ENCODE measurements at regions not wholly inside any gene's neighbourhood (a gene's known extent, or its start where the extent isn't known, plus 50 kb on each side); places are given as distances from the start of the nearest gene placed in this dataset.

DNA sequence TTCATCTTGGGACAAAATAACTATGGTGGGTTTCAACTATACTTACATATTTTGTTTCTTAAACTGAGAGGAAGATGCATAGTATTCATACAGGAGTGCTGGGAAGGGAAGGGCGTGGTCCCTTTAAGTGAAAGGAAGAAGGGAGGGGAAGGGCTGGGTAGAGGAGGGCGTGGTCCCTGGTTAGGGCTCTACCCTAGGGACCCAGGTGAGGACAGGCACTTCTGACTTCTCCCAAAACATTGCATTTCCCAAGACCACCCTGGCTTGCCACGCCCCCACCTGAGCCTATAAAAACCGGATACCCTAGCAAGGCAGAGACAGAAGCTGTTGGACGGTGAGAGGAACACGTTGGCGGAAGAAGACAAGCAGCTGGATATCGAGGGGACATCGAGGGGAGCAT lies 157.6 kb upstream of the PLXNA4 start:
- no peak for DNase-seq

DNA sequence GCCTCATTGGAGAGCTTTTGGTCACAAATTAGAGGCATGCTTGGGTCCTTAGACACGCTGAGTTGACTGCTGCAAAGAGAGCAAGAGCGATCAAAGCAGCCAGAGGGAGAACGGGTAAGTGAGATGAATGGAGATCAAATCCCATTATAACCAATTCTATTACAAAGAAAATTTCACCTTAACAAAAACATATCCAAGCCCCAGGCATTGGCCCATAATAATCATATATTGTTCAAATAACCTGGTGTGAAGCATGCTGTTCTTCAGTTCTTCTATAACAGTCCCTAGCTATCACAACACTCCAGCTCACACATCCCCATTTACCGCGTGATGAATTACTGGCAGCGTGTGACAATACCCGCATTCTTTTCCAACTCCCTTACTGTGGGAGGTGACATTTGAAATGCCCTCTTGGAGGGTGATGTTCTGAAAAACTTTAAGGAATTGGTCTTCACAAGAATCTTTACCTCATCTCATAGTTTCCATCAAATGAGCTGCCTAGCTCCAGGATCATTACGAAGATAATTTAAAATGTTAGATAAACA lies 156.1 kb upstream of the PLXNA4 start:
- DNase-seq, result no peak

DNA sequence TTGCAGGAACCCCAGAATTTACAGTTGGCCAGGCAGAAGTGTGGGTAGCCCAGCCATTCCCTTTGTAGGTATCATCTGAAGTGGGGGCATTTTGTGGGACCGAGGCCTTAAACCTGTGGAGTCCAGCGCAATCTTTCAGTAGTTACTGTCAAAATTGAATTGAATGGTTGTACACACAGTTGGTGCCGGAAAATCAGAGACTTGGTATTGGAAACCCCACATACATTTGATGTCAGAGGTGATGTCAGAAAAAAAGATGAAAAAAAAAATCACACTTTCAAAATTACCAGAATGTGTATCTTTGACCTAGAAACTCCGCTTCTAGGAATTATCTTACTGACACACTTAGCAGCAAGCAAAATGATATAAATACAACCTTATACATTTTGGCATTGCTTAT lies 153.8 kb upstream of the PLXNA4 start:
- DNase-seq, result no peak

DNA sequence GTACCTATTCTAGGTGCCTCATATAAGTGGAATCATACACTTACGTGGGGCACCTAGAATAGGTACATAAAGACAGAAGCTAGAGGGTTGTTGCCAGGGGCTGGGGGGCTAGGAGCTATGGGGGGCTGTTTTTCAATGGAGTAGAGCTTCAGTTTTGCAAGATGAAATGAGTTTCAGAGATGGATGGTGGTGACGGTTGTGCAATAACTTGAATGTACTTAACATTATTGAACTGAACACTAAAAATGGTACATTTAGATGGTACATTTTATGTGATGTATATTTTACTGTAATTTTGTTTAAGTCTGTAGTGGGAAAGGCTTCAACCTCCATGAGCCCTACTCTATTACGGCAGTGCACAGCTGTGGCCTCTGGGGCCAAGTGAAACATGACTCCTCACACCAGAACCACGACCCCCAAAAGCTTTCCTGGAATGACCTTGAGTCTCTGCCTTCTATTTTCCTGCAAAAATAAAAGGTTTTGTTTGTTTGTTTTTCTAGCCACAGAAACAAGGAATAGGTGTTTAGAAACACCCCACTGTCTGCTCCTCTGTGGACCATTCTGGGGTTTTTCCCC lies 147.3 kb upstream of the PLXNA4 start:
- DNase-seq, result no peak

DNA sequence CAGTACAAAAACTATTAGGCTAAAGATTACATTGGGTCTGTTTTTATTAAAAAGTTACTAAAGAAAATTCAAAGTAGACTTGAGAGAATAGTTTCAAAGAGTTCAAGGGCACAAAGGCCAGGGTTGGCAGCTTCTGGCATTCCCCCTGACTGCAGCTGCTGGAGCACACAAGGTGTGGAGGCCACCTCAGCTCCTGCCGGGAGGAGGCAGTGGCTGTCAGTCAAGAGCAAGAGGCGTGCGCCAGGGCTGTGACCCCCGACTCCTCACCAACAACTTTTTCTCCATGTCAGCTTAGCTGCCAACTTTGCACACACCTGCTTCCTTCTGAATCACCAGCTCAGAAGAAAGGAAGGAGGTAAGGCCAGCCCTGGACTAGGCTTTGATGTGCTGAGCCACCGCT lies 144.6 kb upstream of the PLXNA4 start:
- no peak for DNase-seq

DNA sequence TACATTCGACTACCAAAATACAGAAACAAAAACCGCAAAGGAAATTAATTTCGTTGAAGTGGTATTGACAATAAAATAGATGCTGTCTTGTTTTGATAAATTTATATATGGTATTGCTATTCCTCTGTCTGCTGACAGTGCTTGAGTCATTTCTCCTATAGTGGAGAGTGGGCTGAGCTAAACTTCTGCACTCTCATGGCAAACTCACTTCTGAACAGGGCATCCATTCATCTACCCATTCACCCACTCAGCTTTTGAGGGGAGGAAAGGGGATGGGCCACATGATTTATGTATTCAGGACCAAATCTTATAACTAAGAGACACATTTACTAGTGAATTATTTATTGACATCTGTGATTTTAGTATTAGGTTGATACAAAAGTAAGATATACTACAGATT lies 137.6 kb upstream of the PLXNA4 start:
- DNase-seq, result no peak

DNA sequence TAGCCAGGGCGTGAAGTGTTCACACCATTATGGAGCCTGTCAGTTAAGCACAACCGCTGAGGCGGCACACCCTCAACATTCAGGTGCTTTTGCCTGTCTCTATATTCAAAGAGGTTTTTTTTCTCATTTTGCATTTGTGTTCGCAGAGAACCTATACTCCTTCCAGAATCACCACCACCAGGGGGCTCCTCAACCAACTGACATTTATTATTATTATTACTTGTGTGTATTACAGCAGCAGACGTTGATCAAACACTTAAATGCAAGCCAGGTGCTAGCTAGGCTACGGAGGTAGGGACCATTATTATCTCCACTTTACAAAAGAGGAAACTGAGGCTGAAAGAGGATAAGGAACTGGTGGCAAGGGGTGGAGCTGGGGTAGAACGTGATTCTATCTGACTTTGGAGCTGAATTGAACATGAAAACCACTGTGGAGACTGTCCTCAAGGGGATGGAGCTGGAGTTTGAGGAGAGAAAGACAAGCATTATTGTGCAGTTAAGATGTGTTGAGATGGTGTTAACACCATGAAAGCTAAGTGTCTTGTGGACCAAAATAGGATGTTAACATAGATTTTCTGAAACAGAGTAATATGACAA lies 133.8 kb upstream of the PLXNA4 start:
- DNase-seq, result no peak

DNA sequence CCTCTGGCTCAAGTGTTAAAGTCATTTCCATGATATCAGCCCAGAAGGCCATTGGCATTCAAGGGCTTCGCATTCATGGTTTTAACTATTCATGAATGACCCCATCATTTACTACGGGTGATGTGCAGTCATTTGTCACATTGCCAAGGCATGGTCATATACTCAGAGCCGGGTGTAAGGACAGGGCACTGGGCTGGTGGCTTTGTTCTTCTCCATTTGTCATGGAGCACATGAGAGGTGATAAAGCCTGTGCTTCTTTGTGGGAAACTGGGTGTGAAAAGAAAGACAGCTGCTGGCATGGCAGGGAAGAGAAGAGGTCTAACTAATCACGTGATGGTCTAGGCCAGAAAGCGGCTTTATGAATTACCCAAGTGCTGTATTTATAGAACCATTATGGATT lies 132.2 kb upstream of the PLXNA4 start:
- no peak for DNase-seq

DNA sequence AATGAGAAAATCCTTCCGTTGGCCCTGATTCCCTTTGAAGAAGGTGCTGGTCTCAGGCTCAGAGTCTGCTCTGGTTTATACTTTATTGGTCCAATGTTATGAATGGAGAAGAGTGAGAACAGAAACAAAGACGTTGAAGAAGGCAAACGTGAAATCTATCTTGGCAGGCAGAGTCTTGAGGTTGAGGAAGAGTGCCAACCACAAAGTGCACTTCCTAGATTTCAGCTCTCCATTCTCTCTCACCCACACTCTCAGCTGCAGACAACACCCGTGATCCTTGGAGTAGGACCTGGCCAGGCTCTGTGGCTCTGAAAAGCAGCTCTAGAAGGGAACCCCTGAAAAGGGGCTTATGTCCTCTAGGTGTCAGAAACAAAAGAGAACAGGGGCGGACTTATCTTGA lies 128.9 kb upstream of the PLXNA4 start:
- no peak for DNase-seq

DNA sequence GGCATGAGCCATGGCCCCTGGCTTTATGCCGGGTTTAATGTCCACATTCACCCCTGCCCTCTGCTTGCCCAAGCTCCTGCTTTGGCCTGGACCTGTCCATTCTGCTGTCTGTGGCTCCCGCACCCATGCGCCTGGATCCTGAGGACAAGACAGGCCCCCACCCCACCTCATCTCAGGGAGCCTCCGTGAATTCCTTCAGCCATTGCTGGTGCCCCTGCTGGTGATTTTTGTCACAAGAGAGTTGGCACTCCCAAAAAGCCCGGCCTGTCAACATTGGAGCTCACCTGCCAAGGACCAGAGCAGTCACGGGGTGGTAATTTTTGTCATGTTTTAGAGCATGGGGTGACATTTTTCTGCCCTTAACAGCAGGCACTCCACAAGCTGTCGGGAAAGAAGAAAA lies 127.5 kb upstream of the PLXNA4 start:
- DNase-seq, result no peak

DNA sequence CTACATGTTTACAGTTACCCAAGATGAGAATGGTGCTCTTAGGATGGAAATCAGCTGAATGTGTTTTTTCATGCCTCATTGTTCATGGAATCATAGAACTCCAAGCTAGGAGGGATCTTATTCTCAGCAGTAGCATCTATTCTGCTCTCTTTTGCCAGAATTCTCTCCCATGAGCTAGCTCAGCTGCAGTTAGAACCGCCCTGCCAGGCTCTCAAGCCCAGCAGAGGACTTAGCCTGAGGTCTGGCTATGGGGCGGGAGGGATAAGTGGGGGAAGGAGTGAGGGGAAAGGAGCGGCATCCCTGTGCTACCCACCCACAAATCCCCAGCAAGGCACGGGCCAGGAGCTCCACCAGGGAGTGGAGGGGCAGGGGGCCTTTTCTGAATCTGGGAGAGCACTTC lies 120.7 kb upstream of the PLXNA4 start:
- DNase-seq, result no peak

DNA sequence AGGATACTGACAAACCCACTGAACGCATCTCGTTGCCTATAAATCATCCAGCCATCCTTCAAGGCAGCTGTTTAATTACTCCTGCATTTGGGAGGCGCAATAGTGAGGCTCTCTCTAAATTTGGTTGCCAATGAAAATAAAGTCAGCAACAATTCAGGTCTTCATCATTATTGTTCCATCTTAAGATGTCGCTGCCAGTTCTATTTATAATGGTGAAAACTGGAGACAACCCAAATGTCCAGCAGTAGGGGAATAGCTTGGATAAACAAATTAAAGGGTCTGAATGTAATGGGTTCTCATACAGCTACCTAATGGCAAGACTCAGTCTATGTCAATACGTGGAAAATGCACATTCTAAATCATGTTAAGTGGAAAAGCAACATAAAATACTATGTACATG lies 120.1 kb upstream of the PLXNA4 start:
- DNase-seq, result no peak

DNA sequence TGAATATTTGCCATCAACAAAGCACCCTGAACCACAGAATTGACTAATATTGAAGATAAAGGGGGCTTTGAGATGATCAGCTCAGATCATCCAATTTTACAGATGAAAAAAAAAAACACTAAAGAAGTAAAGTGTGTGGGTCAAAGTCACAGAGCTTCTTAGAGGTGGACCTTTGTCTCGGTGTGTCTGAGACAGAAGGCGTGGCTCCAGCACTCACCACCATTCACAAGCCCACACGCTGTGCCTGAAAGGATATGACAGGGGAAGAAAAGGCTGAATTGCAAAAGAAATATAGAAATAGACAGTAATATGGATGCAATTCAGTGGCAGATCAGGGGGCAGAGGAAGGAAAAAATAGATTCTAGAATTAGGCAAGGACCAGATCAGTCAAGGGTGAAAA lies 114.9 kb upstream of the PLXNA4 start:
- no peak for DNase-seq

DNA sequence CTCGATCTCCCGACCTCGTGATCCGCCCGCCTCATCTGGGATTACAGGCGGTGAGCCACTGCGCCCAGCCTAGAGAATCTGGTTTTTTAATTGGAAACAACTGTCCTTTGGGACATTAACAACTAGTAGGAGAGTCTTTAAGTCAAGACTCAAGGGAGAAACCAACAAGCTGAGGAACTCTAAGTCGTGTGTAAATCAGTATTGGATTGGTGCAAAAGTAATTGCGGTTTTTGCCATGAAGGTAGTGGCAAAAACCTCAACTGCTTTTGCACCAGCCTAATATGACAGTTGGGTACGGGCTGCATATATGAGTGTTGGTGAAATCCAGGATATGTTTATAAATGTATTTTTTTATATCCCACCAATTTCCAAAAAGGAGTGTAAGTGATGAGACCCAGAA lies 113.9 kb upstream of the PLXNA4 start:
- DNase-seq, result no peak

DNA sequence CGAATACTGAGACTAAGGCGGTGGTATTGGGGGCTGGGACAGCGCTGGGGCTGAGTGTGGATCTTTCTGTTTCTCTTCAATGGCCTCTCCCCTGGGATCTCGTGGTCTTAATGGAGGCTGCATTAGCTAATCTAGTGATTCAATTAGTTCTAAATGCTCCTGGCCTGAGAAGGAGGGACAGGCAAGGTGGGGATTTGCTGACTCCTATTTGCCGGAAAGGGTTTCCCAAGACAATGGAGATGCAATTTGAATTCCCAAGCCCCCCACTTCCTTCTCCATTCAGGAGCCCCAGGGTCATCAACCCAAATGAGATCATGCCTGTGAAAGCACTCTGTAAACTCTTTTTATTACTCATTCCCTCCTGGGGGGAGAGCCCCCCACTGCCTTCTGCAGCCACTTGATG lies 111.7 kb upstream of the PLXNA4 start:
- no peak for DNase-seq

DNA sequence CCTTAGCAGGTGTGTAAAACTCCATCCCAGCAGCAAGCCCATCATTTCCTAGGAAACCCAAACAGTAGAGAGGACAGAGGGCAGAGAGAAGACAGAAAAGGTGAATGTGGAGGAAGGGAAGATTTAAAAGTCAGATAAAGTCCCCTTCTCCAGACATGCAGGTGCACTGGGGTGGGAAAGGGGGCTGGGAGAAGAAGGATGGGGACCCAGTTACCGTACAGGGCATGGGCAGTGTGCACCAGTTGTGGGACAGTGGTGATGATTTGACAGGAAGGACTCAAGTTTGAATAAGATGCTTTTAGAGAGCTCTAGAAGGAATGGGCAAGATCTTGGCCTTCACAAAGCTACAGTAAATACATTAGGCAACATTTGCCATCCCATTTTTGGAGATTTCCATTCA lies 110.7 kb upstream of the PLXNA4 start:
- DNase-seq, result no peak

DNA sequence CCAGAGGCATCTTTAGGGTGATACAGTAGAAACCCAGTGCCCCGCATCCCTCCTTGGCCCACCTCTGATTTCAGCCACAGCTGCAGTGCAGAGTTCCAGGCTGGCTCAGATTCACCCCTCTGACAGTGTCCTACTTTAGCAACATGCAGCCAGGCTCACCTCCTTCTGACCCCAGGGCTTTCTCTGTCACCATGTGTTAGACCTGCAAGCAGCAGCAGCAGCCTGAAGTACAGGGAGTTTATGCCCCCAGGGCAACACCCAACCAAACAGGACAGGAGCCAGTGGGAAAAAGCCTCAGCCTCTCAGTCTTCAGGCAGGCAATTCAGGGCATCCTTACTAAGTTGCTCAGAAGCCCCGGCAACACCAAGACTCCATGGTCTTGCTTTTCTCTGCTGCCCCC lies 109.0 kb upstream of the PLXNA4 start:
- no peak for DNase-seq

DNA sequence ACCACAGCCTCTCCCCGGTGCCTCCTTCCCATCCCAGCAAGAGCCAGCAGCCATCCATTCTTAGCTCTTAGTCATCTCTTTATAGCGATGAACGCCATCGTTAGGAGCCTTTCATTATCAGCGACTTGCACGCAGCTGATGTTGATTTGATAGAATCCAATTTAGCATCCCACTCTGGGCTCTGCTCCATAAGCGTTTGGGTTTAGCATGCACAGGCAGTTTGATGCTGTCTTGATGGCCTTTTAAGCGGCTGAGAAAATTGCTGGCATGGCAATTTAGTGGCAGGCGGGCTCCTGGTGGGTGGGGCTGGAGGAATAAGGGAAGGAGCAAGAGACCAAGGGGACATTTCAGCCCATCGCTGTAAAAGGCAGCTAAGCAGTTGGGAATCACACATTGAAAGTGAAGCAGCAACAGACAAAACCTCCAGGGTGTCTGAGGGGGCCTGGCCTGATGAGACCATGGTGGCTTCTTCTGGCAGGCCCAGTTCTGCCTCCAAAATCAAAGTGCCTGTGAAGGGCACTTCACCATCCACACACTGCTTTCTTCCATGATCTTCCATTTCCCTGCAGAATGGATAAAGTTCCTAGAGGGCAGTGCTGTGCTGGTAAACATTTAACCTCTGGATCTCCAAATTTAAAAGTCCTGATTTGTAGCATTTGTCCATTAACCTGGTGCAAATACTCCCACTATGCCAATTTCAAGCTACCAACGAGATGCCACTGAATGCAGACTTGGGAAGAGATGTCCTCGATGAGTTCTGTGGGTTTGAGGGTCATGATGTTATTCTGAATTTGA lies 107.8 kb upstream of the PLXNA4 start:
- DNase-seq, result no peak

DNA sequence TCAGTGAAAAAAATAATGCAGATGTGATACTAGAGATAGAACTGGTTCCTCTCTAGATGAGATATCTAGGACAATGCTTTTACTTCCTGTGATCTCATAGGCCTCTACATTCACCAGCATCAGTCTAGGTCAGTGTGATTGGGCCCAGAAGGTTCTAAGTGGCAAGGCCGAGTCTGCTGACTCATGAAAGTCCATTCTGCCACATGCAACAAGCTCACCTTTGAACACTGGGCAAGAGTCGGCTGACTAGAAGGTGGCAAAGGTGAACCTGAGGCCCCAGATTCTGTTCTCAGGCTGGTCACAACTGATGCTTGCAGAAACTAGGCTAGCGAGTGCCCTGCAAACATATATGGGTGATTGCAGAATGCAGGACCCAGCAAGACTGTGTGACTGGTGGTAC lies 105.7 kb upstream of the PLXNA4 start:
- no peak for DNase-seq

DNA sequence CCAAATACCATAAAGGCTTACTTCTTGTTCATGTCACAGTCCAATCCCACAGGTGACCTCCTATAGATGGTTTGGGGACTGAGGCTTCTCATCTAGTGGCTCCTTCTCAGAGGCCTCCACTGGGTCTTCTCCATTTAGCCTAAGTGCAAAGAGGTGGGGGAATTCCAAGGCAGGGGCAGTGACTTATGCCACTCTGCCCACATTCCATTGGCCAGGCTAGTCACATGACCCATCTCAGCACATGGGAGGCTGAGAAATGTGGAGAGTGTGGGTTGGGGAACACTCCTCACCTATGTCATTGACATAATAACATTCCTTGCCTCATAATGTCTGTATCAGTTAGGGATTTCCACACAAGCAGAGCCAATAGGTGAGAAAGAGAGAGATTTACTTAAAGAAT lies 104.3 kb upstream of the PLXNA4 start:
- no peak for DNase-seq

DNA sequence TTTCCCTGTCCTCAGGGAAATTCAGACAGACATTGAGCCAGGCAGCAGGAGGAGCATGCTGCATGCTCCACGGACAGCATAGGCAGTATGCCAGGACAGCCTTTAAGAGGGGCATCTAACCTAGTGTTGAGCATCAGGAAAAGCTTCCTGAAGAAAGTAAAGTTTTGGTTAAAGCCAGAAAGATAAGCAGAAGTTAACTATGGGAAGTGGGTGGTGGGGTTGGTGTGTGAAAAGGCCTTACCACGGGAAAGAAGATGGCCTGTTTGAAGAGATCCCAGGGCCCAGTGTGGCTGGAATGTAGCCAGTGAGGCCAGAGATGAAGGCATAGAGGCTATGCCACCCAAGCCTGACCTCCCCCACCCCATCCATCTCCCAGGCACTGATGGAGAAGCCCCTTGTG lies 102.4 kb upstream of the PLXNA4 start:
- no peak for DNase-seq

DNA sequence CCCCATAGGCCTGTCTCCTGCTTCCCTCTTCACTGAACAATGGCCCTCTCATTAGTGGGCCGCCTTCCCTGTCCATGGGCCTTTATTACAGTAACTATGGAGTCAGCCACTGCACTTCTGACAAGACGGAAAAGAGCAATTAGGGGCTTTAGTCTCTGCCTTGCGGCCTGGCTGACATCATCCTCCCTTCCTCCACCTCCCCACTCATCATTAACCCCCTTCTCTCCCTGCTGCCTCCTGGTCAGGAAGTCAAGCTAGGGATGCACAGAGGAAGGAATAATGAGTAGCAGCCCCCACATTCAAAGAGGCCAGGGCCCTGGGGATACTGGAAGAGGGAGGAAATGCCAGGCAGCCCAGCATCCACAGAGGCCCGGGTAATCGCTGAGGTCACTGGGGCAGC lies 101.6 kb upstream of the PLXNA4 start:
- DNase-seq, result no peak

DNA sequence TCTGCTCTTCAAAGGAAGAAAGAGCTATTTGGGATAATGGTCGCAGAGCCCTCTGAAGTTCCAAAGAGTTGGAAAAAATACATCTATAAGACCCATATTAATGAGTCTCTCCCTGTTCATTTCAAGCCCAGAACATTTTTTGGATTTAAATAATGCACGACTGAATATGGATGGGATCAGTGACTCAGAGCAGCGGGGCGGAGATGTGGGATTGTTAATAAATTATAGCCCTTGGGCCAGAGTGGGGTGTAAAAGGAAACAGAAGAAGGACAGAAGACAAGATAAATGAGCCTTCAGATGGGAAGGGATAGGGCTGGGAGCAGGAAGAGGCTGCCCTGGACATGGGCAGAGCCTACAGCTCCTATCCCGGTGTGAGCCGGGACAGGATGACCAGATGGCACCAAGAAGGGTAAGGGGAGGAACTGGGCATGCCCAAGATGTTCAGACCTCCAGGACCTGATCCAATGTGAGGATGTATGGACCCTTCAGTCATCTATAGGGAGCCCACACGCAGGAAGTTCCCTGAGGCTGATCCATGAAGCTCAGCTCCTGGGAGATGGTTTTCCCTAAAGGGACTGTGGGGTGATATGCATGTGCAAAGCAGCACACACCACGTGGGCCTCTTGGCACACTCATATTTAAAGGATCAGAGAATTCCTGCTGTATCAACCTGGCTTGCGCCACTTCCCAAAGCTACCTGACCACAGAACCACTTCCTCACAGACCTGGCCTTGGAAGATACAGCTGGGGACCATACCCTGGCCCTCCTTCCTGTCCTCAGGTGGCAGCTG lies 96.1 kb upstream of the PLXNA4 start:
- no peak for DNase-seq

DNA sequence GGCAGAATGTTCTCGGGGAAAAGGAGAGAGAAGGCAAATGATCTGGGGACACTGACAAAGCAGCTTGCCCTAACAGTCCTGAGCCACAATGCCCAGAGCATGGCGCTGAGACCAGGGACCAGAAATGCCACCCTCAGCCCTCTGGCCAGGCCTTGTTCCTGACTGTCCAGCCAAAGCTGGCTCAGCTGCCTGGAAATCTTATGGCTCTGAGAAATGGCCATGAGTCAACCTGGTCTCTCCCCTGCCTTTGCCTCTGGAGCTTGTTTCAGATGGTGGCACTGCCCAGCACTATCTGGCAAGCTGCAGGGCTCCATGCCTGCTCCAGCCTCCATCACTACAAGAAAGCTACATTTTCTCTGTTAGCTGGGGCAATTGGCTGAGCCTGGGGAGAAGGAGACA lies 90.5 kb upstream of the PLXNA4 start:
- no peak for DNase-seq

Data from activated CD8-positive, alpha-beta memory T cell treated with anti-CD3 and anti-CD28 coated beads, Interleukin-2, amount 50 U/mL, for 48 hours (primary cell).